ENCODE measurements at regions not wholly inside any gene's neighbourhood (a gene's known extent, or its start where the extent isn't known, plus 50 kb on each side); places are given as distances from the start of the nearest gene placed in this dataset.
"Not testable (repeated sequence)": the region's sequence is repeated elsewhere in the genome, so short reads cannot be mapped to it uniquely, and the experiment has no call there.

DNA sequence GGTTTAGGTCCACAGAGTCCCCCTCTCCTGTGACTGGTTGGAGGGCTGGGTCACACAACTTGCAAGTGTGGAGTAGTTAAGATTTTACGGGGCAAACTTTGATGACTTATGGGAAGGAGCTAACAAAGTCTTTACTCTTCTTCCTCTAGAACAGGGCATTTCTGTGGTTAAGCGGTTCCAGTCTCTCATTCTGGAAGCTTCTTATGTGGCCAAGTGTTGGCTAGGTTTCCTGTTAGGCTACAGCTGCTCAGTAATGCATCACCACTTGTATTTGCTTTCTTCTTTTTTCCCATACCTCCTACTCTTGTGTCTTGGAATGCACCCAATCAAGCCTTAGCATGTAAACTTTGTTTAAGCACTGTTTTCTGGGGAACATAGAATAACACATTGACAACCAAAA, 100.6 kb upstream of the PLAAT1 start:
- no peak overlapping the region for H3K4me3 ChIP-seq (ENCODE audit: low read depth, low read length)
- TF ChIP-seq, protein P1, sequence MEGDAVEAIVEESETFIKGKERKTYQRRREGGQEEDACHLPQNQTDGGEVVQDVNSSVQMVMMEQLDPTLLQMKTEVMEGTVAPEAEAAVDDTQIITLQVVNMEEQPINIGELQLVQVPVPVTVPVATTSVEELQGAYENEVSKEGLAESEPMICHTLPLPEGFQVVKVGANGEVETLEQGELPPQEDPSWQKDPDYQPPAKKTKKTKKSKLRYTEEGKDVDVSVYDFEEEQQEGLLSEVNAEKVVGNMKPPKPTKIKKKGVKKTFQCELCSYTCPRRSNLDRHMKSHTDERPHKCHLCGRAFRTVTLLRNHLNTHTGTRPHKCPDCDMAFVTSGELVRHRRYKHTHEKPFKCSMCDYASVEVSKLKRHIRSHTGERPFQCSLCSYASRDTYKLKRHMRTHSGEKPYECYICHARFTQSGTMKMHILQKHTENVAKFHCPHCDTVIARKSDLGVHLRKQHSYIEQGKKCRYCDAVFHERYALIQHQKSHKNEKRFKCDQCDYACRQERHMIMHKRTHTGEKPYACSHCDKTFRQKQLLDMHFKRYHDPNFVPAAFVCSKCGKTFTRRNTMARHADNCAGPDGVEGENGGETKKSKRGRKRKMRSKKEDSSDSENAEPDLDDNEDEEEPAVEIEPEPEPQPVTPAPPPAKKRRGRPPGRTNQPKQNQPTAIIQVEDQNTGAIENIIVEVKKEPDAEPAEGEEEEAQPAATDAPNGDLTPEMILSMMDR (IDR thresholded peaks at IDR 0.05; ENCODE audit: low read depth, low read length), result no peak

DNA sequence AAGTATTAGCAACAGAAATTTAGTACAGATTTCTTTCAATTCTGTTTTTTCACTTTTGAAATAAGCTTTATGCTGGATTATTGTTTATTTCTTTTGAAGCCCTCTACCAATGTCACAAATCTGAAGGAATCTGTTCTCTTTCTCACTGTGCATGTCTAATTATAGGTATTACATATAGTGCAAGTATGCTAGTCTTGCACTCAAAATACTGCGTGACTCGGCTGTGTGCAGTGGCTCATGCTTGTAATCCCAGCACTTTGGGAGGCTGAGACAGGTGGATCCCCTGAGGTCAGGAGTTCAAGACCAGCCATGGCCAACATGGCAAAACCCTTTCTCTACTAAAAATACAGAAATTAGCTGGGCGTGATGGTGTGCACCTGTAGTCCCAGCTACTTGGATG, 95.8 kb upstream of the PLAAT1 start:
- TF ChIP-seq, protein P1 (IDR thresholded peaks at IDR 0.05; ENCODE audit: low read depth, low read length), result no peak
- H3K4me3 ChIP-seq (ENCODE audit: low read depth, low read length), result no peak overlapping the region

DNA sequence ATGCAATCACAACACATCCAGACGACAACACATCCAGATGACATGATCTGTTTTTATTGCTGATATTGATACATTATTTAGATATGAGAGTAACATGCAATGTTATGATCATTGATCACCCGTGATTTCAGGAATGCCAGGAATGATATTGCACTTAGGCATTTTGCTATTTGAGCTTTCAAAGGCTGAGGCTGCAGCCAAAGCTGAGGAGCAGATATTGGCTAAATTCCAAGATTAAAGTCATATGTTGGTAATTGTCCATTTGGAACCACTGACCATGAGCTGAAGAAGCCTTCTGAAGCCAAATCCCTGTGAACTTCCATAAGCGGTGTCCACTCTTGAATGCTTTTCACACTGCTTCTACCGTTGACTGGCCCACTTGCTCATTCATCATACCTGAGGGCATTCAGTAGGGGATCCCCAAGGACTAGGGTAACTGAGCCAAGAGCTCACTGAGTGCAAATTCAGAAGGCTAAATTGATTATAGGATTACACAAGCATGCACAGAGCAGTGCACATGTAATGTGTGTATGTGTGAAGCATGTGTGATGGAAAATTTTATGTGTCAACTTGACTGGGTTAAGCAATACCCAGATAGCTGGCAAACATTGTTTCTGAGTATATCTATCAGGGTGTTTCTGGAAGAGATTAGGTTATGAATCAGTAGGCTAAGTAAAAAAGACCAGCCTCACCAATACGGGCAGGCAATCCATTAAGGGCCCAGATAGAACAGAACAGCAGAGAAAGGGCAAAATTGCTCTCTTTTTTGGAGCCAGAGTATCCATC, 92.1 kb upstream of the PLAAT1 start:
- no peak overlapping the region for H3K4me3 ChIP-seq (ENCODE audit: low read depth, low read length)
- TF ChIP-seq, protein P1 (IDR thresholded peaks at IDR 0.05; ENCODE audit: low read depth, low read length), result no peak

DNA sequence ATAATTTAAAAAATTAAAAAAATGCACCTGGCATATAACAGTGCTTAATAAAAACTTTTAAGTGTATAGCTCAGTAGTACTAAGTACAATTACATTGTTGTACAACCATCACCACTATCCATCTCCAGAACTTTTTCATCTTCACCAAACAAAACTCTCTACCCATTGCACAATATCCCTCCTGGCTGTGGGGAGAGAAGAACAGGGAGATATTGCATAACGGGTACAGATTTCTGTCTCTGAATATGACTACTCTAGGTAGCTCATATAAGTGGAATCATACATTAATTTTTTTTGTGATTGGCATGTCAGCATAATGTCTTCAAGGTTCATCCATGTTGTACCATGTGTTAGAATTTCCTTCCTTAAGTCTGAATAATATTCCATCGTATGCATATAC, 91.0 kb upstream of the PLAAT1 start:
- TF ChIP-seq, protein P1 (IDR thresholded peaks at IDR 0.05; ENCODE audit: low read depth, low read length), result no peak
- no peak overlapping the region for H3K4me3 ChIP-seq (ENCODE audit: low read depth, low read length)

DNA sequence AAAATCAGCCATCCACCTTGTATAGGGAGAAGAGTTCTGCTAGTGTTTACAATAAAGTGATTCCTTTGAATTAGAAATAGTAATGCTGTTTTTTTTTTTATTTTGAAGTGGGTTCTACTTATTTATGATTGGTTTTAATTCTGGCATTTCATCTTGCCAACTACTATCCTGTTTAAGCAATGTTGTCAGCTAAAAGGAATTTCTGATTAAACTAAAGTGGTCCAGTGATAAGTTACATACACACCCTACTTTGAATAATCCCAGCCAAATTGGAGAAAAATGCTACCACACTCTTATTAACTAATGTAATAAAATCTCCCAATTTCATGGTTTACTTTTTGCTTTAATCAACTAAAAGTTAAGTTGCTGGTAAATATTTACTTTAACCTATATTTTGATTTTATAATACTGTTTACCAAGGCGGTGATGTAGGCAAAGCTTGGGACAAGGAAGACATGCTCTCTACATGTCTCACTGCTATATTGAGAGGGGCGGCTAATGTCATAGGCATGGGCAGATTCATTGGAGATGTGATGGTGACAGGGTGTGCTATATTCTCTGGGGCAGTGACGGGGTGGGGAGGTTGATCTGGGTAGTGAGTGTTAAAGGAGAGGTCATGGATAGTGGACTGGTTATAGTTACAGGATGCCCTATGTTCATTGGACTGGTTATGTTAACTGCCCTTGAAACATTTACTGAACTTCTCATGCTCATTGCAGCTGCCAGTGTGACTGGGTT, 85.8 kb upstream of the PLAAT1 start:
- H3K4me3 ChIP-seq (ENCODE audit: low read depth, low read length), result not testable (repeated sequence)

DNA sequence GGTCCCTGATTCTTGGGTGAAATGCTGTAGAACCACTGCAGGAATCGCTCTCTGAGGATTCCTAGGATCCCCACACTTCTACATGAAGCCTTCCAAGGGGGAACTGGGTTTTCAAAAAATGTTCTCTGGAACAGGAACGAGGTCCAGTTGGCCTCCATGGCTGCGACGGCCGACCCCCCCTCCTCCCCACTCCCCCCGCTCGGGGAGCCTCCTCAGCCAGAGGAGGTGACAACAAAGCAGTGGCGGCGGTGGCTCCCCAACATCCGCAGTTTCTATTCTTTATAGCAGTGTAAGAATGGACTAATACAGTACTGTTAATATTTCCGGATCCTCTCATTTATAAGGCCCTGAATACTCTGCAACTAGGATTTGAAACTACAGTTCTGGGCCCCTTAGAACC, 84.0 kb upstream of the PLAAT1 start:
- TF ChIP-seq, protein P1 (IDR thresholded peaks at IDR 0.05; ENCODE audit: low read depth, low read length), result no peak
- no peak overlapping the region for H3K4me3 ChIP-seq (ENCODE audit: low read depth, low read length)

DNA sequence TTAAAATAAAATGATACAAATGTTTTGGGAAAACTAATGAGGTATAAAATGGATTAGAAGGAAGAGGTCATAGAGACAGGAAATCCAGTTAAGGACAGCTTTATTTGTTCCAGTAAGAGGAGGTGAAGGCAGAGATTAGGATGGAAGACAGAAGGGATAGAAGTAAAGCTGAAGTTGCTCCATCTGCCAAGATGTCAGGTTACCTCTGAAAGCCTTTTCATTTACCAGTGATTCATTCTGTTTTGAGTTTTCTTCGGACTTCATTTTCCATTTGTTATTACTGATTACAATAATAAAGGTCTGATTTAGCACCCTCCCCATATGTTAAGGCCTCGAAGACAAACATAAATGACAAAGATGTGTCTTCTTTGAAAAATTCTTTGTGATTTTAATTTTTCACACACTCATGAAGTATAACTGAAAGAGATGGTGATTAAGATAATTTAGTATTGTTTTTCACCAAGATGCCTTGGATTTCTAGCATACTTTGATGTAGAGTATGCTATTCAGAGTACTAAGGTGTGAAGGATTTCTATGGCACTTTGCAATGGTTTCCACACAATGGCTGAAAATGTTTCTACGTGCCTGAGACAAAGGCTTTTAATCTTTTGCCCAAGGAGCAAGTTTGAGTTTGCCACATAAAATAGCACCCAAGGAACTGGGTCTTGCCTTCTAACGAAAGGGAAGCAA, 75.4 kb upstream of the PLAAT1 start:
- H3K4me3 ChIP-seq (ENCODE audit: low read depth, low read length), result no peak overlapping the region
- TF ChIP-seq, protein P1 (IDR thresholded peaks at IDR 0.05; ENCODE audit: low read depth, low read length), result no peak

All from WI38 (cell line).